ENCODE measurements at regions not wholly inside any gene's neighbourhood (a gene's known extent, or its start where the extent isn't known, plus 50 kb on each side); places are given as distances from the start of the nearest gene placed in this dataset.

DNA sequence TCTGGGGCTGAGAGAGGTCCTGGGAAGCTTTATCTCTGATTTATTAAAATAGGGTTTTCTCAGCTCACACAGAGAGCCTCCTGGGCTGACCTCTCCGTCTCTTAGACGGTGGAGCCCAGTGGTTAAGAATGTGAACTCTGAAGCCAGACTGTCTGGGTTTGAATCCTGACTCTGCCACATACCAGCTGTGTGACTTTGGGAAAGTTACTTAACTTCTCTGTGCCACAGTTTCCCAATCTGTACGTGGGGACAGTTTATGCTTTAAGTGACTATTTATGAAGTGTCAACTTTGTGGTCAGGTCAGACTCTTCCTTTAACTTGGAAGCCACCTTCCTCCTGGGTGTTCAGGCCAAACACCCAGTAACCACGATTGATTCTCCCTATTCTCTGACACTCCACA lies 290.9 kb downstream of the AACS start:
- no peak overlapping the region for H4K8ac ChIP-seq (ENCODE audit: extremely low read depth, insufficient read depth, low read length)
- CTCF ChIA-PET (ENCODE audit: partially characterized antibody) = interaction anchor here (1.6 to 1.8 kb wide), 3 partner anchors 16 to 47 kb away, joined by 4 to 7 read pairs (median 5); no protein-coding TSS in a partner anchor
- H3K4ac ChIP-seq (replicated peaks; ENCODE audit: insufficient read length, low read depth, low read length) = no peak overlapping the region
- POLR2A ChIA-PET (ENCODE audit: partially characterized antibody) = no interaction called here
- H2BK120ac ChIP-seq (replicated peaks; ENCODE audit: low read depth, low read length) = no peak overlapping the region
- no peak overlapping the region for H2BK5ac ChIP-seq (ENCODE audit: low read depth, low read length)
- no peak overlapping the region for H2BK15ac ChIP-seq (ENCODE audit: low read length)
- no peak for FAIRE-seq
- H3K9ac ChIP-seq (replicated peaks in 1 of 4; ENCODE audit: extremely low read depth in 1 of 4, low read depth in 3 of 4, low read length in 3 of 4) = no peak overlapping the region
- no peak overlapping the region for H4K91ac ChIP-seq (replicated peaks; ENCODE audit: insufficient read length, low read length)
- H2AK5ac ChIP-seq (ENCODE audit: low read depth, low read length) = no peak overlapping the region
- H4K5ac ChIP-seq (ENCODE audit: insufficient read length, low read depth, low read length) = no peak overlapping the region
- peaks cover 3% of the 10 kb centered on the region for H3K79me1 ChIP-seq (ENCODE audit: low read depth, low read length)
- H3K9me3 ChIP-seq (ENCODE audit: insufficient read depth in 2 of 2, low read depth in 1 of 2, low read length in 1 of 2) = peaks cover 3 to 5% of the 10 kb centered on the region in 2 experiments; a peak in 2 of 4 replicates
- H3K4me3 ChIP-seq (ENCODE audit: extremely low read depth in 1 of 4, insufficient read depth in 2 of 4, low read depth in 3 of 4, low read length in 4 of 4) = no peak overlapping the region
- H3K14ac ChIP-seq (ENCODE audit: insufficient read length) = no peak overlapping the region
- DNase-seq (ENCODE audit: low read depth in 1 of 2, low spot score in 2 of 2) = no peak
- H3K27ac ChIP-seq (ENCODE audit: low read depth, low read length) = no peak overlapping the region
- H3K23me2 ChIP-seq (ENCODE audit: low read depth, low read length) = no peaks in the 10 kb centered on the region
- no peak overlapping the region for H3K18ac ChIP-seq (ENCODE audit: extremely low read depth, low read length)
- H2BK12ac ChIP-seq (ENCODE audit: low read depth, low read length) = no peak overlapping the region
- no peaks in the 10 kb centered on the region for H3K27me3 ChIP-seq (replicated peaks in 1 of 4; ENCODE audit: control insufficient read depth in 3 of 4, extremely low read depth in 1 of 4, insufficient read depth in 3 of 4, low read length in 3 of 4)
- H3K23ac ChIP-seq (ENCODE audit: insufficient read length) = no peak overlapping the region
- no peaks in the 10 kb centered on the region for H3K4me1 ChIP-seq (replicated peaks in 1 of 4; ENCODE audit: control insufficient read depth in 3 of 4, insufficient read depth in 4 of 4, low read length in 3 of 4)
- H3K36me3 ChIP-seq (ENCODE audit: control insufficient read depth in 2 of 4, insufficient read depth in 4 of 4, low read length in 3 of 4) = peaks cover 0 to 14% (median 0%) of the 10 kb centered on the region in 4 experiments; a peak in 2 of 8 replicates
- no peak overlapping the region for H3K4me2 ChIP-seq (ENCODE audit: insufficient read depth in 1 of 2, low read depth in 2 of 2, low read length in 2 of 2)
- H2AFZ ChIP-seq (ENCODE audit: low read length) = no peak overlapping the region
- no peak for TF ChIP-seq TAF1 (IDR thresholded peaks at IDR 0.05; ENCODE audit: low read depth, low read length)
- TF ChIP-seq KDM1A (IDR thresholded peaks at IDR 0.05; ENCODE audit: borderline replicate concordance, low read length) = peak; percentile 72
- H2BK20ac ChIP-seq (ENCODE audit: low read length) = no peak overlapping the region
- WGBS, 2 experiments (ENCODE audit: extremely low coverage in 1 of 2, insufficient coverage in 1 of 2, insufficient read length in 1 of 2, insufficient replicate concordance in 2 of 2, low coverage in 1 of 2, low lambda C conversion rate in 2 of 2, missing lambda C conversion rate in 1 of 2) = 93% methylated on average over 4 of the region's 4 CpGs; no CpG with 5 or more reads in 1 of the 2 experiments
- H4K20me1 ChIP-seq (replicated peaks in 1 of 2; ENCODE audit: control insufficient read depth in 1 of 2, insufficient read depth in 2 of 2, low read length in 2 of 2) = peaks cover 0 to 2% of the 10 kb centered on the region in 2 experiments
- peaks cover 3% of the 10 kb centered on the region in 2 experiments; a peak in 2 of 4 replicates for H3K79me2 ChIP-seq (ENCODE audit: control insufficient read depth in 1 of 2, insufficient read depth in 2 of 2, low read length in 2 of 2)
- no peak overlapping the region for H3K56ac ChIP-seq (replicated peaks; ENCODE audit: insufficient read length, low read depth, low read length)
